GM21367 (cell line): ENCODE measurements at regions not wholly inside any gene's neighbourhood (a gene's known extent, or its start where the extent isn't known, plus 50 kb on each side); places are given as distances from the start of the nearest gene placed in this dataset.

ENCODE experiments used
- ATAC-seq: cut with Tn5 transposase; IDR thresholded peaks from one replicate; pipeline ENCODE4 v1.9.1; 2021; ENCODE audit not compliant: unreplicated experiment

DNA sequence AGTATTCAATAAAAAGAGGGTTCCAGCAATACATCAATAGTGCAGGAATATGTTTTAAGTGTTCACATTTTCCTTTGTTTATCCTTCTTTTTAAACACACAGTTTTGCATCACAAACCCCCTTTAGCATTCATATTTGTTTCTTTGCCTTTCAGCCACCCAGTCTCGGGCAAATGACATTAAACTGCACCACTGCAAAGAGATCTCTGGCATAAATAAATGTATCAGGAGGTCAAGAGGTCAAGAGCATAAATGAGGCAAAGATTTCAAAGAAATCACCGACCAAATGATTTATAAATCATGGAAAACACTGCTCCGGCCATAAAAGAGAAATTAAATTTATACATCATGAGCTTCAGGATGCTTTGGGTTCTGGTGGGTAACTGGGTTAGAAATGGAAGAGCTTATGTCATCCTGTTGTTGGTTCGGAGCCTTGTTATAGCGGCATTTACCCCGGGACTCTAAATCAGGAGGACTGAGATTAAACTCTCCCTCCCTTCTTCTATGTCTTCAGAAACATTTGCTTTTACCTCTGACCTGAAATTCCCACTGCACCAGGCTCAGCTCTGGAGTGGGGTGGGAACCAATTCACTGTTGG, 449.6 kb upstream of the CLINT1 start:
- ATAC-seq = no peak

DNA sequence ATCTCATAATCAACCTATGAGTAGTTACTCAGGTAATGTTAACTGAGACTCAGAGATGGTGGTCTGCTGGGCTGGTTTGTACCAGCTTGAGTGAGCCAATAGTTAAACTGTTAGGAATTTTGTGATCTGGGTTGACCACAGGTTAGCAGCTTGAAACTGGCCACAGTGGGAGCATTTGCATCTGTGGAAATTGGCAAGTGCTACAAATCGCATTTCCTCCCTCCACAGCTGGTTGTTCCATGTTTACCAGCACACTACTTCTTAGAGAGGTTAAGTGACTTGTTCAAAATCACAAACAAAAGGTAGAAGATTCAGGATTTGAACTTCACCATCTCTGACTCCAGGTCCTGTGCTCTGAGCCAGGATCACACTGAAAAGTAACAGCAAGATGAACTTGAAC, 446.9 kb upstream of the CLINT1 start:
- no peak for ATAC-seq

DNA sequence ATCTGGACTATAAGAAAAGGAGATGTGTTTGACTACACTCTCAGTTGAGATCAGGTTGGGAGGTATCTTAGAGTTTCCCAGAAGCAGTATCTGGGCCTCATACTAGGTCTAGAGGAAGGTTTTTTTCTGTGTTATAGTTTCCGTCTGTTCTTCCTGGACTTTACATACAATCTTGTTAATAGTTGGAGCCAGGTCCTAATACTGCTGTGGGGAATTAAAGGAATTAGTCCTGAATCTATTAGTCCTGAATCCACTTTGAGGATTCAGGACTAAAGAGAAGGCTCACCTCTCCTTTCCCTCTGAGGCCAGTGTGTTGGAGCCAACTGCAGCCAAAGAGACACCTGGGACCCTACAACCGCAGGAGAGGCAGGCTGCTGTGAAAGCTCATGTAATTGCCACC, 445.7 kb upstream of the CLINT1 start:
- ATAC-seq = no peak

GRCh38 chr5:158303883-158304282, 444.9 kb upstream of the CLINT1 start:
- ATAC-seq = no peak

DNA sequence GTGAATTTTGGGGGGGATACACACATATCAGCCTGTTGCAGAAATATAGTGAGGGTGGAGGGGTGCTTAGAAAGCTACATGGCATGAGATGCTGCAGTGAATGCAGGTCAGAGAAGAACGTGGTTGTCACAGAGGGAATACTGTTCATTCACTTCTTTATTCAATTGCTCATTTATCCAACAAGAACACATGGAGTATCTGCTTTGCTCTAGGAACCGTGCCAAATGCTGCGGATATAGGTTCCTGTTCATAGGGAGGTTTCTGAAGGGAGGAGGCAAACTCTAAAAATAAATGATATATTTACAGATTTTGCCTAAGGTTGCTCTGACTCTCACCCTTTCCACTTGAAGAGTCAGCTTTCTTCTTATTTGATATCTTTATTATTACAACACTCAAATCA, 444.3 kb upstream of the CLINT1 start:
- ATAC-seq = no peak

DNA sequence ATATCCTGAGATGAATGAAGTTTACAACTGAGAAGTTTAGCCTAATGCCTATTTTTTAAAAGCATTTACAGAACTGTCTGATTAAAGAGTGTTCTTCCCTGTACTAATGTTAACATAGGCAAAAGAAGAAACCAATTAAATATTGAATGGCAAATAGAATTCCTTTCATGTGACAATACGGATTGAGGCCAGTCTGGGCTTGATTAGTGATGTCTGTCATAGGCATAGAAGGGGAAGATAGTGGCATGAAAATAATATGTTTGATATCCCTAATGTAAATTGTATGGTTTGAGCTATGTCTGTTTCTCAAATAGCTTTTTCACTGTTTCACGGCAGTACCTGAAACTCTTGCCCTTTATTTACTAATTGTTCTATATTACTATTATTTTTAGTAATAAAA, 443.1 kb upstream of the CLINT1 start:
- no peak for ATAC-seq

- no peak for ATAC-seq
Measured at GRCh38 chr5:158301186-158301585, 442.2 kb upstream of the CLINT1 start.

DNA sequence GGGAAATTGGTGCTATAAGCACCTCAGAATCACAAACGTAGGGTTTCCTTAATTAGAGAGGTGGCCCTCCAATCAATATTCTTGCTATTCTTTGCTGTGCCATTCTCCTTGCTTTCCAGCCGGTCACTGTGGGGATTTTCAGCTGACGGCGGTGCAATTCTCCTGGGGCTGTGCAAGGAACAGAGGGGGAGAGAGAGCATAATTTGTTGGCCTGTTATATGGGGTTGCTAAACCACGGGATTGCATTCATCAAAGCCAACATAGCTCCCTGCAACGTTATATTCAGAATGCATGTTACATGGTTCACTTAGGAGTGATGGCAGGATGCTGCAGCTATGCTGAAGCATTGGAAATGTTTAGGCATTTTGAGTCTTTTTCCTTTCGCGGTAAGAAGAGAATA, 441.3 kb upstream of the CLINT1 start:
- ATAC-seq = no peak

- no peak for ATAC-seq
Measured at GRCh38 chr5:158297002-158297527, 438.1 kb upstream of the CLINT1 start.

DNA sequence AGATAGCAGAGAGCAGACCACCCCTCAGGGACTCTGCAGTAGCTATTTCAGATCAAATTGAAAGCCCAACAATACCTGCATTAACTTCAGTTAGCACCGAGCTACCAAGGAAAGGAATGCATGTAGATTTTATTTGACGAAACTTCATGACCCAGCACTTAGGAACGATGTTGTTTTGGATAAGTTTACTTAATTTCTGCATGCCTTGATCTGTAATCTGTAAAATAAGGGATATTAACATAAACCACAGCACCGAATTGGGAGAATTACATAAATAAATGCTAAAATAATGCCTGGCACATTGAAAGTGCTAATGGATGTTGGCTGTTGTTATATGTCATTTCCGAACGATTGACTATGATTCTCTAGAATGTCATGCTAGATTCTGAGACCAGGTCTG, 435.8 kb upstream of the CLINT1 start:
- no peak for ATAC-seq

- no peak for ATAC-seq
Measured at GRCh38 chr5:158292981-158293380, 434.0 kb upstream of the CLINT1 start.

GRCh38 chr5:158289967-158290366, 431.0 kb upstream of the CLINT1 start:
- no peak for ATAC-seq

GRCh38 chr5:158288272-158288657, 429.3 kb upstream of the CLINT1 start:
- ATAC-seq = no peak

- no peak for ATAC-seq
Measured at GRCh38 chr5:158287643-158288271, 428.8 kb upstream of the CLINT1 start.

GRCh38 chr5:158286827-158287226, 427.9 kb upstream of the CLINT1 start:
- ATAC-seq = no peak

- ATAC-seq = no peak
Measured at GRCh38 chr5:158285698-158286097, 426.8 kb upstream of the CLINT1 start.

DNA sequence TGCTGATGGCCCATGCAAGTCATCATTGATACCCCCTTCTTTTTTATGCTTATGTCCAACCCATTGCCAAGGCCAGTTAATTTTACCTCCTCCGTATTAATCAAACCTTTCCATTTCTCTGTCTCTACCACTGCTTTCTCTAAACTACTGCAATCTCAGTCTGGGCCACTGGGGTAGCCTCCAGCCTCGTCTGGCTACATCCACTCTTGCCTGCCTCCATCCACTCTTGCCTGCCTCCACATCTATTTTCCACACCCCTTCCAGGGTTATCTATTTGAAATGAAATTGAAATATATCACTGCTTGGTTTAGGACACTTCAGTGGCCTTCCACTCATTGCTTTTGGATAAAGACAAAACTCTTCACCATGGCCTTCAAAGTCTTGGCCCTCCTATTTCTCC, 425.3 kb upstream of the CLINT1 start:
- no peak for ATAC-seq

DNA sequence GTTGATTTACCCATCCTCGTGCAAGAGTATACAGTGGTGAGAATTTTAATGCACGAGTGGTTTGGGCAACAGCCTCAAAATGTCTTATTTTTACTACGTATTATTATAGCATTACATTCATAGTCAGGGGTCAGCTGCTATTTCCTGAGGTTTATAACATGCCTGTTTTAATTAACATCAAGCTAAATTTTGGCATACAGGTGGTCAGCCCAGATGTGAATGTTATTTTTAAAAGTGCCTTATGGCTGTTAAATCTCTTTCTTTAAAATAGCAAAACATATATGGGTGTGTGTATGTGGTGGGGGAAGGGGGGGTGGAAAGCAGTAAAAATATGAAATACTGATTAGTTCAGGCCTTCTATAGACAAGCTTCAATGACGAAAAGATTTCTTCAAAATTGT, 424.5 kb upstream of the CLINT1 start:
- ATAC-seq = no peak

DNA sequence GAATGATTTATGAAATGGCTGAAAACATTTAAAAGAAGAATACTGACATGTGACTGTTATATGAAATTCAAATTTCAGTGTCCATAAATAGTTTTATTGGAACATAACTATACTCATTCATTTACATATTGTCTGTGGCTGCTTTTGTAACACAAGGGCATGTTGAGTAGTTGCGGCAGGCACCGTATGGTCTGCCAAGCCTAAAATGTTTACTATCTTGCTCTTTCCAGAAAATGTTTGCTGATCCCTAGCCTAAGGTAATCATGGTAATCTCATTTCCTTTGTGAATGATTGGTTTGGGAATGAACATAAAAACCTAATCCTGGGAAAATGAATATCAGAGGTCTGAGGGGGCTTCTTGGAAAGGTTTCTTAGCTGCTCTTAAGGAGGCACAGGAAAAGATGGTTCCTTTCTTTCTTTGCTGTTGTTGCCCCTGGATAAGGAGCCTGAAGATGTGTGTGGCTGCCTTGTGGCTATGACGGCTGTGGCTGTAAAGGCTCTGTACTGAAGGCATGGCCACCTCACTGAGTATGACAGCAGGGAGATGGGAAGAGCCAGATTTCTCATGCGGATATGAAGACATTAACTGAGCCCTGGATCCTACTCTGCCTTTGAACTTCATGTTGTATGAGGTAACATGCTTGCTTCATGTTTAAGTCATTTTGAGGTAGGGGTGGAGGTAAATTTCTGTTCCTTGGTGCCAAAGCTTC, 419.4 kb upstream of the CLINT1 start:
- ATAC-seq = no peak

DNA sequence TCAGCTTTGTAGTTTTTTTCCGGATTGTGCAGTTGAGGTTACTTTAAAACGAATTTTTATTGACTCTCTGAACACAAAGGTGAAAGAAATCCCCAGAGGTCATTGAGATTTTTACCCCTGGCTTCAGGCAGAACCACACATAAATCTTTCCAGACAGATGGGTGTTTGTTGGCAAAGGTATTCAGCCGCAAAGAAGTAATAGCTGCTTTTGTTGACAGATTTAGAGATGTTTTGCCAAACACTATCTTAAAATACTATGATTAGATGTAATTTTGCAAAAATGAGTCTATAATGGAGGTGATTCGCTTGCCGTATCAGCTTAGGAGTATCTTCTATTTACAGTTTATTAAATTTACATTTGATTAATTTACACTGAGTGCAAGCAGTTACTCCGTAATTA, 418.3 kb upstream of the CLINT1 start:
- ATAC-seq = no peak

DNA sequence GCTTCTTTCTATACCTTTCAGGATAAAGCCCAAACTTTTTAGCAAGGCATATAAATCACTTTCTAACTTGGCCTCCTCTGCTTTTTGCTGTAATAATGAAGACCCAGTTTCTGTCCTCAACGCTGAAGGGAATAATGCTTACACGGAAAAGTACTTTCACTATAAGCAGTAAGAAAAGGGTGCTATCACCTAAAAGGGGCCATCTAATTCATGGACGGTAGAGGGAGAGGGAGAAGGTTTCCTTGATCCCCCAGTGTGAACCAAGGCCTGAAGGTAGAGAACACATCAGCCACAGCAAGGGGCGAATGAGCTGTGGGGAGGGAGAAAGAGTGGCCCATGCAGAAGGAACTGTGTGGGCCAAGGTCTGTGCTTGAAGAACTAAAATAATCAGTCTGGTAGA, 417.7 kb upstream of the CLINT1 start:
- ATAC-seq = no peak

DNA sequence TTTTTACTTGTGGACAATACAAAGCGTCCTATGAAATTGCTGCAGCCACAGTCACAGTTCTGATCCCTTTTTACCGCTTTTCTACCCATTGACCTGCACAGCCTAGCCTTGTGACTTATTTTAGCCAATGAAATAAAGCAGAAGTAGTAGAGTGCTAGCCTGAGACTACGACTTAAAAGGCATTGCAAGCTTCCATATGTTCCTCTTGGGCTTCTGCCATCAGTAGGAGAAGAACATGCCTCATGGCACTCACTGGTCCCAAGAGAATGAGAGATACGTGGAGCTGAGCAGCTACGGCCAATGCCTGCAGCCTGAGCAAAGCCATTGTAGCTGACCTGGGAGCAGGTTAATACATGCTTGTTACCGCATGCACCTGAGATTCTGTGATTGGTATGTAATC, 416.6 kb upstream of the CLINT1 start:
- ATAC-seq = no peak
